ENCODE measurements at regions not wholly inside any gene's neighbourhood (a gene's known extent, or its start where the extent isn't known, plus 50 kb on each side); places are given as distances from the start of the nearest gene placed in this dataset.
A peak's percentile ranks its signal among the peaks of the same experiment; 100 is the strongest.

- no peak for DNase-seq
These were observed 81.2 kb upstream of the ETV6 start for GRCh38 chr12:11568155-11568761.

GRCh38 chr12:11568762-11569478, 80.6 kb upstream of the ETV6 start:
- DNase-seq, result peak; percentile 38

- DNase-seq, result no peak
These were observed 79.8 kb upstream of the ETV6 start for GRCh38 chr12:11569716-11570115.

- DNase-seq, result no peak
These were observed 75.6 kb upstream of the ETV6 start for GRCh38 chr12:11573880-11574279.

GRCh38 chr12:11576104-11576503, 73.4 kb upstream of the ETV6 start:
- peak; percentile 77 for DNase-seq

- DNase-seq, result no peak
These were observed 71.7 kb upstream of the ETV6 start for GRCh38 chr12:11577658-11578260.

GRCh38 chr12:11578461-11578993, 70.9 kb upstream of the ETV6 start:
- no peak for DNase-seq

GRCh38 chr12:11580125-11580751, 69.2 kb upstream of the ETV6 start:
- DNase-seq, result peak; percentile 93

GRCh38 chr12:11581179-11581755, 68.2 kb upstream of the ETV6 start:
- DNase-seq, result peak; percentile 79

GRCh38 chr12:11584221-11584855, 65.1 kb upstream of the ETV6 start:
- no peak for DNase-seq

- DNase-seq, result no peak
These were observed 57.0 kb upstream of the ETV6 start for GRCh38 chr12:11592484-11592883.

- DNase-seq, result no peak
These were observed 56.5 kb upstream of the ETV6 start for GRCh38 chr12:11593013-11593412.

GRCh38 chr12:11595080-11595479, 54.4 kb upstream of the ETV6 start:
- no peak for DNase-seq

GRCh38 chr12:11596141-11596540, 53.3 kb upstream of the ETV6 start:
- DNase-seq, result no peak

- DNase-seq, result no peak
These were observed 50.6 kb upstream of the ETV6 start for GRCh38 chr12:11598900-11599299.

All from fibroblast of skin of scalp (primary cell).